ENCODE measurements at regions not wholly inside any gene's neighbourhood (a gene's known extent, or its start where the extent isn't known, plus 50 kb on each side); places are given as distances from the start of the nearest gene placed in this dataset.

- TF ChIP-seq CTCF (IDR thresholded peaks at IDR 0.05) (no peak), ZFX (IDR thresholded peaks at IDR 0.05; ENCODE audit: borderline replicate concordance) (no peak)
- no peak overlapping the region for H3K27ac ChIP-seq
Observed at GRCh38 chr2:174662459-174662858, 64.9 kb upstream of the WIPF1 start.

- TF ChIP-seq ZFX (IDR thresholded peaks at IDR 0.05; ENCODE audit: borderline replicate concordance) (no peak), CTCF (IDR thresholded peaks at IDR 0.05) (no peak)
- no peak overlapping the region for H3K27ac ChIP-seq
Observed at GRCh38 chr2:174660984-174661675, 63.5 kb upstream of the WIPF1 start.

- no peak for TF ChIP-seq CTCF (IDR thresholded peaks at IDR 0.05)
- TF ChIP-seq ZFX (IDR thresholded peaks at IDR 0.05; ENCODE audit: borderline replicate concordance): no peak
- H3K27ac ChIP-seq: no peak overlapping the region
Observed at GRCh38 chr2:174659069-174659900, 61.7 kb upstream of the WIPF1 start.

- TF ChIP-seq CTCF (IDR thresholded peaks at IDR 0.05) (no peak), ZFX (IDR thresholded peaks at IDR 0.05; ENCODE audit: borderline replicate concordance) (no peak)
- no peak overlapping the region for H3K27ac ChIP-seq
Observed at GRCh38 chr2:174656676-174657176, 59.1 kb upstream of the WIPF1 start.

GRCh38 chr2:174656035-174656434 is 58.4 kb upstream of the WIPF1 start:
- H3K27ac ChIP-seq: no peak overlapping the region
- no peak for TF ChIP-seq ZFX (IDR thresholded peaks at IDR 0.05; ENCODE audit: borderline replicate concordance)
- no peak for TF ChIP-seq CTCF (IDR thresholded peaks at IDR 0.05)

GRCh38 chr2:174654419-174654941 is 56.9 kb upstream of the WIPF1 start:
- no peak overlapping the region for H3K27ac ChIP-seq
- TF ChIP-seq CTCF (IDR thresholded peaks at IDR 0.05) (no peak), ZFX (IDR thresholded peaks at IDR 0.05; ENCODE audit: borderline replicate concordance) (no peak)
